ENCODE measurements at regions not wholly inside any gene's neighbourhood (a gene's known extent, or its start where the extent isn't known, plus 50 kb on each side); places are given as distances from the start of the nearest gene placed in this dataset.

DNA sequence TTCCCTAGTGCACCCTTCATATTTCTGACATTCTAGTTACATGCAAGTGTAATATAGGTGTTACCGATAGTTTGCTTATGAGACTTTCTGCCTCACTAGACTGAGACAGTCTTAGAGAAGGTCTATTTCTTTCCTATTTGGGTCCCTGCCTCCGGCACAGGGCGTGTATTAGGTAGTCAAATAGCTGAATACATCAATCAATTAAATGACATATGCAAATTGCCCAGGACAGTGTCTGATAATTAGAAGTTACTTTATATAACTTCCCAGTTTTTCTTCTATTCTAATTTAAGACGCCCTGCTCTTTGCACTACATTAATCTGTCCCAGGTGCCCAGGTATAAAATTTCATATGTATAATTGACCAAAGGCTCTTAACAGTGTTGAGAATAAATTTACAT is 264.2 kb downstream of the RAB28 start:
- TF ChIP-seq, protein P1, sequence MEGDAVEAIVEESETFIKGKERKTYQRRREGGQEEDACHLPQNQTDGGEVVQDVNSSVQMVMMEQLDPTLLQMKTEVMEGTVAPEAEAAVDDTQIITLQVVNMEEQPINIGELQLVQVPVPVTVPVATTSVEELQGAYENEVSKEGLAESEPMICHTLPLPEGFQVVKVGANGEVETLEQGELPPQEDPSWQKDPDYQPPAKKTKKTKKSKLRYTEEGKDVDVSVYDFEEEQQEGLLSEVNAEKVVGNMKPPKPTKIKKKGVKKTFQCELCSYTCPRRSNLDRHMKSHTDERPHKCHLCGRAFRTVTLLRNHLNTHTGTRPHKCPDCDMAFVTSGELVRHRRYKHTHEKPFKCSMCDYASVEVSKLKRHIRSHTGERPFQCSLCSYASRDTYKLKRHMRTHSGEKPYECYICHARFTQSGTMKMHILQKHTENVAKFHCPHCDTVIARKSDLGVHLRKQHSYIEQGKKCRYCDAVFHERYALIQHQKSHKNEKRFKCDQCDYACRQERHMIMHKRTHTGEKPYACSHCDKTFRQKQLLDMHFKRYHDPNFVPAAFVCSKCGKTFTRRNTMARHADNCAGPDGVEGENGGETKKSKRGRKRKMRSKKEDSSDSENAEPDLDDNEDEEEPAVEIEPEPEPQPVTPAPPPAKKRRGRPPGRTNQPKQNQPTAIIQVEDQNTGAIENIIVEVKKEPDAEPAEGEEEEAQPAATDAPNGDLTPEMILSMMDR (IDR thresholded peaks at IDR 0.05): no peak
- no peak for TF ChIP-seq POLR2A (IDR thresholded peaks at IDR 0.05)
